C4-2B (cell line): ENCODE measurements at regions not wholly inside any gene's neighbourhood (a gene's known extent, or its start where the extent isn't known, plus 50 kb on each side); places are given as distances from the start of the nearest gene placed in this dataset.
A peak's percentile ranks its signal among the peaks of the same experiment; 100 is the strongest.

Experiments used
- H3K27ac ChIP-seq: fragments of 450-650 bp; 2 replicates; pipeline ENCODE4 v1.5.1; 2017
- CTCF ChIP-seq: fragments of 450-650 bp; conservative IDR thresholded peaks from 2 replicates; pipeline ENCODE4 v1.5.1; 2017; ENCODE audit warnings: mild to moderate bottlenecking
- ZFX ChIP-seq: fragments of 450-650 bp; IDR thresholded peaks from 2 replicates; pipeline ENCODE4 v1.6.1; 2017

GRCh38 chr6:95120984-95121383 lies 456.4 kb upstream of the MANEA start:
- H3K27ac ChIP-seq: no peak overlapping the region
- TF ChIP-seq ZFX (no peak), CTCF (no peak)

- H3K27ac ChIP-seq: no peak overlapping the region
- TF ChIP-seq ZFX: no peak
- no peak for TF ChIP-seq CTCF
Measured at GRCh38 chr6:95127261-95127660, 450.1 kb upstream of the MANEA start.

GRCh38 chr6:95128439-95128838 lies 448.9 kb upstream of the MANEA start:
- no peak for TF ChIP-seq ZFX
- no peak for TF ChIP-seq CTCF

GRCh38 chr6:95128947-95129346 lies 448.4 kb upstream of the MANEA start:
- no peak overlapping the region for H3K27ac ChIP-seq
- TF ChIP-seq CTCF: no peak
- no peak for TF ChIP-seq ZFX

More at GRCh38 chr6:95128439-95128838, 448.9 kb upstream of the MANEA start:
- no peak overlapping the region for H3K27ac ChIP-seq

- TF ChIP-seq ZFX: no peak
- peak; percentile 52 for TF ChIP-seq CTCF
- H3K27ac ChIP-seq: no peak overlapping the region
Measured at GRCh38 chr6:95133578-95133977, 443.8 kb upstream of the MANEA start.

- TF ChIP-seq ZFX (no peak), CTCF (no peak)
- H3K27ac ChIP-seq: no peak overlapping the region
Measured at GRCh38 chr6:95135182-95135581, 442.2 kb upstream of the MANEA start.

- H3K27ac ChIP-seq: no peak overlapping the region
- TF ChIP-seq ZFX (no peak), CTCF (no peak)
Measured at GRCh38 chr6:95142101-95142500, 435.2 kb upstream of the MANEA start.
